HEK293 (cell line): ENCODE measurements at regions not wholly inside any gene's neighbourhood (a gene's known extent, or its start where the extent isn't known, plus 50 kb on each side); places are given as distances from the start of the nearest gene placed in this dataset.

ENCODE experiments used
- CTCF ChIA-PET: fragments of 350-600 bp; formaldehyde crosslinking; extraction: SDS; loops from one replicate; lab custom pipeline; 2021; ENCODE audit warnings: antibody characterized with exemption; lab: Yijun Ruan, JAX
- POLR2A ChIA-PET: fragments of 300-600 bp; formaldehyde crosslinking; extraction: SDS; loops from one replicate; lab custom pipeline; 2020; ENCODE audit warnings: antibody characterized with exemption, inconsistent platforms; lab: Yijun Ruan, JAX
- H3K27ac ChIP-seq: fragments of 200-500 bp; sonication (Bioruptor generic); 2 replicates; pipeline ENCODE4 v1.5.1; 2014; ENCODE audit warnings: low read depth, low read length, control low read depth, inconsistent platforms; ENCODE audit errors: extremely low read depth
- H3K36me3 ChIP-seq, 2 experiments: fragments of 200-500 bp in 1 of 2; sonication (Bioruptor generic) in 1 of 2; 1 replicate in 1 of 2; 2 replicates in 1 of 2; pipeline ENCODE4 v1.5.1; 2014 to 2017; ENCODE audit warnings: inconsistent platforms in 2 of 2, low read length in 2 of 2; ENCODE audit not compliant: control insufficient read depth in 2 of 2, insufficient read depth in 1 of 2
- H3K4me1 ChIP-seq: fragments of 200-500 bp; sonication (Bioruptor generic); 2 replicates; pipeline ENCODE4 v1.5.1; 2014; ENCODE audit warnings: mild to moderate bottlenecking, low read length, inconsistent platforms; ENCODE audit not compliant: control insufficient read depth, insufficient read depth
- H3K4me3 ChIP-seq: 2 replicates; pipeline ENCODE4 v1.5.1; 2011; ENCODE audit warnings: low read depth, mild to moderate bottlenecking, control low read depth, low read length, moderate library complexity
- H3K9me3 ChIP-seq: fragments of 200-500 bp; sonication (Bioruptor generic); 2 replicates; pipeline ENCODE4 v1.5.1; 2014; ENCODE audit warnings: low read depth, low read length, inconsistent platforms; ENCODE audit not compliant: control insufficient read depth, insufficient read depth
- HIC1 ChIP-seq: fragments of 450-650 bp; formaldehyde crosslinking; IDR thresholded peaks from 2 replicates; pipeline ENCODE4 v1.5.1; 2016; ENCODE audit warnings: missing biosample characterization, missing genetic modification characterization
- OVOL3 ChIP-seq: fragments of 450-650 bp; formaldehyde crosslinking; IDR thresholded peaks from 2 replicates; pipeline ENCODE4 v1.5.1; 2016; ENCODE audit warnings: missing biosample characterization, missing genetic modification characterization
- TSHZ1 ChIP-seq: fragments of 450-650 bp; formaldehyde crosslinking; IDR thresholded peaks from 2 replicates; pipeline ENCODE4 v1.5.1; 2016; ENCODE audit warnings: missing biosample characterization, missing genetic modification characterization, borderline replicate concordance
- ZBTB1 ChIP-seq: fragments of 450-650 bp; formaldehyde crosslinking; IDR thresholded peaks from 2 replicates; pipeline ENCODE4 v1.5.1; 2016; ENCODE audit warnings: missing biosample characterization, missing genetic modification characterization
- ZNF132 ChIP-seq: fragments of 450-650 bp; formaldehyde crosslinking; IDR thresholded peaks from 2 replicates; pipeline ENCODE4 v1.5.1; 2017; ENCODE audit warnings: missing biosample characterization, missing genetic modification characterization, borderline replicate concordance
- ZNF146 ChIP-seq: fragments of 450-650 bp; formaldehyde crosslinking; IDR thresholded peaks from 2 replicates; pipeline ENCODE4 v1.5.1; 2016; ENCODE audit warnings: missing biosample characterization, missing genetic modification characterization
- ZNF16 ChIP-seq: fragments of 450-650 bp; formaldehyde crosslinking; IDR thresholded peaks from 2 replicates; pipeline ENCODE4 v1.5.1; 2016; ENCODE audit warnings: low read depth, missing biosample characterization, missing genetic modification characterization
- ZNF184 ChIP-seq: fragments of 450-650 bp; IDR thresholded peaks from 2 replicates; pipeline ENCODE4 v1.5.1; 2018; ENCODE audit warnings: missing biosample characterization, mild to moderate bottlenecking, missing genetic modification characterization
- ZNF24 ChIP-seq: fragments of 450-650 bp; formaldehyde crosslinking; IDR thresholded peaks from 2 replicates; pipeline ENCODE4 v1.5.1; 2016; ENCODE audit warnings: missing biosample characterization, missing genetic modification characterization
- ZNF26 ChIP-seq: fragments of 450-650 bp; formaldehyde crosslinking; IDR thresholded peaks from 2 replicates; pipeline ENCODE4 v1.5.1; 2016; ENCODE audit warnings: missing biosample characterization, missing genetic modification characterization
- ZNF280D ChIP-seq: fragments of 450-650 bp; formaldehyde crosslinking; IDR thresholded peaks from 2 replicates; pipeline ENCODE4 v1.5.1; 2016; ENCODE audit warnings: missing biosample characterization, missing genetic modification characterization
- ZNF292 ChIP-seq: fragments of 450-650 bp; formaldehyde crosslinking; IDR thresholded peaks from 2 replicates; pipeline ENCODE4 v1.5.1; 2016; ENCODE audit warnings: low read depth, missing biosample characterization, missing genetic modification characterization, borderline replicate concordance
- ZNF302 ChIP-seq: fragments of 450-650 bp; formaldehyde crosslinking; IDR thresholded peaks from 2 replicates; pipeline ENCODE4 v1.5.1; 2016; ENCODE audit warnings: missing biosample characterization, missing genetic modification characterization, low read depth
- ZNF311 ChIP-seq: fragments of 450-650 bp; formaldehyde crosslinking; IDR thresholded peaks from 2 replicates; pipeline ENCODE4 v1.5.1; 2017; ENCODE audit warnings: missing biosample characterization, missing genetic modification characterization, borderline replicate concordance
- ZNF416 ChIP-seq: fragments of 450-650 bp; formaldehyde crosslinking; IDR thresholded peaks from 2 replicates; pipeline ENCODE4 v1.5.1; 2016; ENCODE audit warnings: missing biosample characterization, missing genetic modification characterization
- ZNF521 ChIP-seq: fragments of 450-650 bp; formaldehyde crosslinking; IDR thresholded peaks from 2 replicates; pipeline ENCODE4 v1.5.1; 2017; ENCODE audit warnings: missing biosample characterization, mild to moderate bottlenecking, missing genetic modification characterization
- ZNF654 ChIP-seq: fragments of 450-650 bp; formaldehyde crosslinking; IDR thresholded peaks from 2 replicates; pipeline ENCODE4 v1.5.1; 2016; ENCODE audit warnings: low read depth, missing biosample characterization, missing genetic modification characterization
- ZNF677 ChIP-seq: fragments of 450-650 bp; IDR thresholded peaks from 2 replicates; pipeline ENCODE4 v1.5.0; 2018; ENCODE audit warnings: missing biosample characterization, mild to moderate bottlenecking, missing genetic modification characterization, moderate library complexity
- ZNF76 ChIP-seq: fragments of 450-650 bp; formaldehyde crosslinking; IDR thresholded peaks from 2 replicates; pipeline ENCODE4; 2016; ENCODE audit warnings: low read depth, missing biosample characterization, missing genetic modification characterization, borderline replicate concordance
- ZNF830 ChIP-seq: fragments of 450-650 bp; IDR thresholded peaks from 2 replicates; pipeline ENCODE4 v1.5.0; 2018; ENCODE audit warnings: missing biosample characterization, missing genetic modification characterization, low read depth, mild to moderate bottlenecking, moderate library complexity
- TF ChIP-seq, protein P1 (sequence below): fragments of 450-650 bp; formaldehyde crosslinking; IDR thresholded peaks from 2 replicates; pipeline ENCODE4 v1.5.1; 2017; ENCODE audit warnings: missing biosample characterization, missing genetic modification characterization

GRCh38 chr14:89607453-89607852 is 190.4 kb upstream of the FOXN3 start:
- H3K27ac ChIP-seq = no peak overlapping the region
- CTCF ChIA-PET = no interaction called here
- H3K4me3 ChIP-seq = no peak overlapping the region
- POLR2A ChIA-PET = no interaction called here
- no peaks in the 10 kb centered on the region for H3K4me1 ChIP-seq
- H3K9me3 ChIP-seq = no peaks in the 10 kb centered on the region
- no peaks in the 10 kb centered on the region; a peak in 1 of 3 replicates for H3K36me3 ChIP-seq
- no peak for TF ChIP-seq ZNF292 (tag by site-specific recombination)
- TF ChIP-seq ZNF184 (tag by site-specific recombination) = no peak
- TF ChIP-seq ZBTB1 (tag by site-specific recombination) = no peak
- TF ChIP-seq ZNF302 = no peak

GRCh38 chr14:89603938-89604480 is 187.0 kb upstream of the FOXN3 start:
- ChIA-PET POLR2A (no interaction called here), CTCF (no interaction called here)
- H3K4me3 ChIP-seq = no peak overlapping the region
- no peaks in the 10 kb centered on the region for H3K4me1 ChIP-seq
- no peaks in the 10 kb centered on the region; the same call in 1 of the 2 replicates for H3K9me3 ChIP-seq
- no peak overlapping the region for H3K27ac ChIP-seq
- TF ChIP-seq ZNF26 (tag by site-specific recombination) = no peak
- TF ChIP-seq ZNF184 (tag by site-specific recombination) = no peak
- TF ChIP-seq ZNF16 (tag by site-specific recombination) = no peak
- TF ChIP-seq ZNF311 (tag by site-specific recombination) = no peak
- TF ChIP-seq OVOL3 (tag by site-specific recombination) = no peak
- no peak for TF ChIP-seq ZNF521
- no peak for TF ChIP-seq ZNF146 (tag by site-specific recombination)
- TF ChIP-seq ZNF280D (tag by site-specific recombination) = no peak
- TF ChIP-seq ZNF76 (tag by site-specific recombination) = no peak
- no peak for TF ChIP-seq ZNF132 (tag by site-specific recombination)
- TF ChIP-seq HIC1 (tag by site-specific recombination) = no peak
- no peak for TF ChIP-seq ZNF24 (tag by site-specific recombination)
- TF ChIP-seq TSHZ1 (tag by site-specific recombination) = no peak
- TF ChIP-seq, protein P1, sequence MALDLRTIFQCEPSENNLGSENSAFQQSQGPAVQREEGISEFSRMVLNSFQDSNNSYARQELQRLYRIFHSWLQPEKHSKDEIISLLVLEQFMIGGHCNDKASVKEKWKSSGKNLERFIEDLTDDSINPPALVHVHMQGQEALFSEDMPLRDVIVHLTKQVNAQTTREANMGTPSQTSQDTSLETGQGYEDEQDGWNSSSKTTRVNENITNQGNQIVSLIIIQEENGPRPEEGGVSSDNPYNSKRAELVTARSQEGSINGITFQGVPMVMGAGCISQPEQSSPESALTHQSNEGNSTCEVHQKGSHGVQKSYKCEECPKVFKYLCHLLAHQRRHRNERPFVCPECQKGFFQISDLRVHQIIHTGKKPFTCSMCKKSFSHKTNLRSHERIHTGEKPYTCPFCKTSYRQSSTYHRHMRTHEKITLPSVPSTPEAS (tag by site-specific recombination) = no peak
- no peak for TF ChIP-seq ZNF416
- no peak for TF ChIP-seq ZNF654 (tag by site-specific recombination)
- no peak for TF ChIP-seq ZNF677 (tag by site-specific recombination)
- TF ChIP-seq ZNF830 (tag by site-specific recombination) = no peak
- H3K36me3 ChIP-seq = no peaks in the 10 kb centered on the region; a peak in 1 of 3 replicates
